Mesothelial cell of epicardium (in vitro differentiated cells): ENCODE measurements at regions not wholly inside any gene's neighbourhood (a gene's known extent, or its start where the extent isn't known, plus 50 kb on each side); places are given as distances from the start of the nearest gene placed in this dataset.

ENCODE experiments used
- DNase-seq, 2 experiments: peaks; one replicate each; pipeline ENCODE4 v3.0.0; 2021; ENCODE audit warnings: low spot score in 2 of 2; ENCODE audit not compliant: unreplicated experiment in 2 of 2
- H3K27ac Mint-ChIP-seq: 2 replicates; pipeline ENCODE4 v1.8.0; 2021; ENCODE audit warnings: mixed read lengths
- H3K27me3 Mint-ChIP-seq: 2 replicates; pipeline ENCODE4 v1.8.0; 2021; ENCODE audit warnings: low read depth, mixed read lengths
- H3K36me3 Mint-ChIP-seq: 2 replicates; pipeline ENCODE4 v1.8.0; 2021; ENCODE audit warnings: mixed read lengths
- H3K4me1 Mint-ChIP-seq: 2 replicates; pipeline ENCODE4 v1.8.0; 2021; ENCODE audit warnings: mixed read lengths
- H3K4me3 Mint-ChIP-seq: 2 replicates; pipeline ENCODE4 v1.8.0; 2021; ENCODE audit warnings: mild to moderate bottlenecking, moderate library complexity, mixed read lengths
- H3K9me3 Mint-ChIP-seq: 2 replicates; pipeline ENCODE4 v1.8.0; 2021; ENCODE audit warnings: mixed read lengths
- TF ChIP-seq, protein P1 (sequence below): fragments of 200-600 bp; sonication (generic); IDR thresholded peaks from one replicate; pipeline ENCODE4 v1.5.0; 2021; ENCODE audit warnings: antibody characterized with exemption; ENCODE audit not compliant: unreplicated experiment

- H3K27me3 Mint-ChIP-seq: no peaks in the 10 kb centered on the region
- TF ChIP-seq, protein P1, sequence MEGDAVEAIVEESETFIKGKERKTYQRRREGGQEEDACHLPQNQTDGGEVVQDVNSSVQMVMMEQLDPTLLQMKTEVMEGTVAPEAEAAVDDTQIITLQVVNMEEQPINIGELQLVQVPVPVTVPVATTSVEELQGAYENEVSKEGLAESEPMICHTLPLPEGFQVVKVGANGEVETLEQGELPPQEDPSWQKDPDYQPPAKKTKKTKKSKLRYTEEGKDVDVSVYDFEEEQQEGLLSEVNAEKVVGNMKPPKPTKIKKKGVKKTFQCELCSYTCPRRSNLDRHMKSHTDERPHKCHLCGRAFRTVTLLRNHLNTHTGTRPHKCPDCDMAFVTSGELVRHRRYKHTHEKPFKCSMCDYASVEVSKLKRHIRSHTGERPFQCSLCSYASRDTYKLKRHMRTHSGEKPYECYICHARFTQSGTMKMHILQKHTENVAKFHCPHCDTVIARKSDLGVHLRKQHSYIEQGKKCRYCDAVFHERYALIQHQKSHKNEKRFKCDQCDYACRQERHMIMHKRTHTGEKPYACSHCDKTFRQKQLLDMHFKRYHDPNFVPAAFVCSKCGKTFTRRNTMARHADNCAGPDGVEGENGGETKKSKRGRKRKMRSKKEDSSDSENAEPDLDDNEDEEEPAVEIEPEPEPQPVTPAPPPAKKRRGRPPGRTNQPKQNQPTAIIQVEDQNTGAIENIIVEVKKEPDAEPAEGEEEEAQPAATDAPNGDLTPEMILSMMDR: no peak
- H3K36me3 Mint-ChIP-seq: no peaks in the 10 kb centered on the region
- no peaks in the 10 kb centered on the region for H3K9me3 Mint-ChIP-seq
- peak overlapping the region; percentile 100 for H3K27ac Mint-ChIP-seq
- H3K4me3 Mint-ChIP-seq: peak overlapping the region; percentile 97
- H3K4me1 Mint-ChIP-seq: peaks cover 21% of the 10 kb centered on the region
- peak in 1 of 2 experiments; percentile 23 for DNase-seq
These were observed 70.2 kb downstream of the HFE start for GRCh38 chr6:26157251-26158075.

DNA sequence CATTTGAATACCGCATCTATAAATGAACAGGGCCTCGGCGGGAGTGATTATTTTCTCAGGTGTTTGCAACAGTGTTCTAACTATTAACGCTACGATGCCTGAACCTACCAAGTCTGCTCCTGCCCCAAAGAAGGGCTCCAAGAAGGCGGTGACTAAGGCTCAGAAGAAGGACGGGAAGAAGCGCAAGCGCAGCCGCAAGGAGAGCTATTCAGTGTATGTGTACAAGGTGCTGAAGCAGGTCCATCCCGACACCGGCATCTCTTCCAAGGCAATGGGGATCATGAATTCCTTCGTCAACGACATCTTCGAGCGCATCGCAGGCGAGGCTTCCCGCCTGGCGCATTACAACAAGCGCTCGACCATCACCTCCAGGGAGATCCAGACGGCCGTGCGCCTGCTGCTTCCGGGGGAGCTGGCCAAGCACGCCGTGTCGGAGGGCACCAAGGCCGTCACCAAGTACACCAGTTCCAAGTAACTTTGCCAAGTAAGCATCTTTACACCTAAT is 70.9 kb downstream of the HFE start:
- Mint-ChIP-seq H3K27me3 (no peaks in the 10 kb centered on the region), H3K27ac (peak overlapping the region; percentile 100), H3K4me1 (peaks cover 21% of the 10 kb centered on the region), H3K36me3 (no peaks in the 10 kb centered on the region), H3K9me3 (no peaks in the 10 kb centered on the region), H3K4me3 (peak overlapping the region; percentile 97)
- TF ChIP-seq, protein P1: no peak
- peak; percentile 45 to 78 for DNase-seq

DNA sequence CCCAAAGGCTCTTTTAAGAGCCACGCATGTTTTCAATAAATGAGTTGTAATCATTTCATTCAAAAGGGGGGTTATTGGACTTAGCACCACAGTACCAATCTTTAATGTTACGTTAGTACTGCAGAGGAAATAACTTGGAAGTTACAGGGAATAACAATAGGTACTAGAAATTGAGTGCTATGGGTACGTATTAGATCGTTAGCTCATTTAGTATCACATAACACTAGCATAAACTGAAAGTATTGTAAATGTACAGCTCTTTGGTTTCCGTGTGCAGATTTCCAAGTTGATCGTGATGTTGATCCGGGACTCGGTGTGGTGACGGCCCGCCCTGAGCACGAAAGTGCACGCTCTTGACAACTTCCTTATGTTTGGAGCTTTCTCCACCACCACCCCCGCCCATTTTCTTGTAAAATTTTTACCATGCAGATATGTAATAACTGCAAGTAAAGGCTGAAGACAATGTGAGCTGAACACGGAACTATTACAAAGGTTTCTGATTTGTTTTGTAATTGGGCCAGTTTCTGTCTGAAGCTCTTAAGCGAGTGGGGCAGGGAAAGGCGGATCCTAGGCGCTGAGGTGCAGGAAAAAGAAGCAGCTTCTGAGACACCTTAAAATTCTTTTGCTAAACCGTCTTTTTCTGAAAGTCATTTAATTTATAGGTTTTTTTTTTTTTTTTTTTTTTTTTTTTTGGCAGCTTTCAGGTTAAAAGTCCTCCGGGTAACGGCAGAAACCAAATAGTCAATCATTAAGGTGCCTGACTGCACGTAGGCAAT is 71.5 kb downstream of the HFE start:
- peak in 1 of 2 experiments; percentile 46 for DNase-seq
- H3K36me3 Mint-ChIP-seq: peaks cover 1% of the 10 kb centered on the region
- TF ChIP-seq, protein P1: no peak
- H3K27me3 Mint-ChIP-seq: no peaks in the 10 kb centered on the region
- peaks cover 21% of the 10 kb centered on the region for H3K4me1 Mint-ChIP-seq
- H3K9me3 Mint-ChIP-seq: no peaks in the 10 kb centered on the region
- H3K27ac Mint-ChIP-seq: peak overlapping the region; percentile 100
- peak overlapping the region; percentile 97 for H3K4me3 Mint-ChIP-seq

DNA sequence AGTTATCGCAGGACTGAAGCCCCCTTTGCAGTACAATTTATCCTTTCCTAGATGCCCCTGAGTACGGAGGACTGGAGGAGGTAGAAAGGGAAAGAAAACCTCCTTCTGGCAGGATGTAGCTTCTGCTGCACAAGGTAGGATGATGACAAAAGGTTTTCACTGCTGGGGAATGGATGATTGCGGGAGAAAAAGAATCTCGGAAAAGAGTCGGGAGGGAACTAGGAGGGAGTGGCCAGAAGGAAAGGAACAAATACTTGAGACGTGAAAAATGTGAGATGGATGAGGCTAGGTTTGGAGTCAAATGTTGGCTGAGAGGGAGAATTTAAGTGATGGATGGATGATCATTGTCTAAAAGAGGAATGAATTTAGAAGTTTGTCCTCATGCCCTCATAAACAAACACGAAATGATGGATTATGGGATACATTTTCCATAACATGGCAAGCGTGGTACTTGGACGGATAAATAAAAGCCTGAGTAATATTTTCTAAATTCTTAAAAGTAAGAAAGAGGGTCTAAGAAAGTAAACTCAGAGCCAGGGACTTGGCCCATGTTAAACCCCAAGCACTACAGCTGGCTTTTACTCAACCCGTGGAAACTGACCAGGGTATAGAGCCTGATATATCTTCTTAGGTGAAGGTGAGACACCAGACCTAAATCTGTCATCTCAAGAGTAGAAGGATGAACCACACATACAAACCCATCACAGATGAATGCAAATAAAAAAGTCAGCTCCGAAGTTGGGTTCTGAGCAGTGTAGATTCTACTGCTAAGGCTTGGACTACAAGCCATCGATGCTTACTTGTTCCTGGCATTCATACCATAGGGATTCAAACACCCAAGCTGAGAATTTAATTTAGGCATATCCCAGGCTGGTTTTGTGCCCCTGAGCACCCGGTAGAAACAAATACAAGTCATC is 72.4 kb downstream of the HFE start:
- TF ChIP-seq, protein P1: no peak
- no peak for DNase-seq
- H3K4me3 Mint-ChIP-seq: peak overlapping the region; percentile 97
- peak overlapping the region; percentile 90 for H3K27ac Mint-ChIP-seq
- peaks cover 4% of the 10 kb centered on the region for H3K36me3 Mint-ChIP-seq
- peaks cover 21% of the 10 kb centered on the region for H3K4me1 Mint-ChIP-seq
- H3K9me3 Mint-ChIP-seq: no peaks in the 10 kb centered on the region
- H3K27me3 Mint-ChIP-seq: no peaks in the 10 kb centered on the region

DNA sequence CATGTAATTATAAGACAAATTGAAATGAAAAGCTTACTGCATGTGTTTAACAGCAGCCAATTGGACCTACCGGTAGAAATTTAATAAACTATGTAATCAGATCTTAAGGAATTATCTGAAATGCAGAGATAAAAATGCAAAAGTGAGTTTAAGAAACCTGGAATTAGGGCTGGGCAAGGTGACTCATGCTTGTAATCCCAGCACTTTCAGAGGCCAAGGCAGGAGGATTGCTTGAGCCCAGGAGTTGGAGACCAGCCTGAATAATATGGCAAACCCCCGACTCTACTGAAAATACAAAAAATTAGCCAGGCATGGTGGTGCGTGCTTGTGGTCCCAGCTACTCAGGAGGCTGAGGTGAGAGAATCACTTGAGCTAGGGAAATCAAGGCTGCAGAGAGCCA is 74.1 kb downstream of the HFE start:
- peak overlapping the region; percentile 21 for H3K27ac Mint-ChIP-seq
- H3K9me3 Mint-ChIP-seq: no peaks in the 10 kb centered on the region
- DNase-seq: no peak
- H3K4me3 Mint-ChIP-seq: no peak overlapping the region
- no peaks in the 10 kb centered on the region for H3K27me3 Mint-ChIP-seq
- TF ChIP-seq, protein P1: no peak
- H3K4me1 Mint-ChIP-seq: peaks cover 11% of the 10 kb centered on the region
- H3K36me3 Mint-ChIP-seq: peaks cover 13% of the 10 kb centered on the region
